Transverse colon (tissue), 4 donors: ENCODE measurements at regions not wholly inside any gene's neighbourhood (a gene's known extent, or its start where the extent isn't known, plus 50 kb on each side); places are given as distances from the start of the nearest gene placed in this dataset.

Source experiments
- DNase-seq: peaks from one replicate; pipeline ENCODE4 v3.0.0-alpha.2; 2019
- H3K27ac ChIP-seq, 4 donors: fragments of 200-600 bp; sonication (generic); 2 replicates each; pipeline ENCODE4 v1.5.1; 2016 to 2018; ENCODE audit warnings: inconsistent platforms in 4 of 4
- H3K27me3 ChIP-seq: fragments of 200-600 bp; sonication (generic); 2 replicates; pipeline ENCODE4 v1.5.1; 2017; ENCODE audit warnings: inconsistent platforms
- H3K36me3 ChIP-seq, 4 donors: fragments of 200-600 bp; sonication (generic); 2 replicates each; pipeline ENCODE4 v1.5.1; 2017 to 2019; ENCODE audit warnings: inconsistent platforms in 4 of 4
- H3K4me1 ChIP-seq, 4 donors: fragments of 200-600 bp; sonication (generic); 2 replicates each; pipeline ENCODE4 v1.5.1; 2017 to 2020; ENCODE audit warnings: inconsistent platforms in 4 of 4
- H3K4me3 ChIP-seq, 4 donors: fragments of 200-600 bp; sonication (generic); 1 replicate in 1 of 4; 2 replicates in 3 of 4; pipeline versions ENCODE4 v1.5.1 to v1.6.1; 2017 to 2019; ENCODE audit warnings: inconsistent platforms in 4 of 4
- H3K9me3 ChIP-seq, 2 donors: fragments of 200-600 bp; sonication (generic); 2 replicates each; pipeline ENCODE4 v1.5.1; 2017 to 2019; ENCODE audit warnings: inconsistent platforms in 2 of 2
- EP300 ChIP-seq: sonication (generic); formaldehyde crosslinking; IDR thresholded peaks from one replicate; pipeline ENCODE4 v1.6.1; 2017; ENCODE audit warnings: antibody characterized with exemption, low read depth
- POLR2A ChIP-seq: fragments of 450-650 bp; IDR thresholded peaks from one replicate; pipeline ENCODE4 v1.6.1; 2016; ENCODE audit warnings: antibody characterized with exemption, mild to moderate bottlenecking, moderate library complexity
- POLR2AphosphoS5 ChIP-seq, 3 donors: sonication (generic); formaldehyde crosslinking; IDR thresholded peaks; one replicate each; pipeline ENCODE4 v1.6.1; 2016; ENCODE audit warnings: antibody characterized with exemption in 3 of 3
- WGBS, 2 donors: methylation state at CpG; one replicate each; pipeline ENCODE4 v1.1.5; 2018; ENCODE audit warnings: low coverage in 1 of 2; 5-methylcytosine and 5-hydroxymethylcytosine counted together
- in situ Hi-C, 4 donors: fragments of 200-750 bp; cut with MboI; loops; one replicate each; pipeline versions ENCODE4 v1.15.0 to v1.15.1; 2017; ENCODE audit warnings: low sequenced_read_pairs in 3 of 4, low pct_ligation_motif_present in 1 of 4, low pct_unique_long_range_greater_than_20kb in 1 of 4
- intact Hi-C: fragments of 100-400 bp; cut with DNase I; formaldehyde crosslinking; loops from one replicate; pipeline ENCODE4 v1.15.1; 2023; ENCODE audit warnings: low total_unique reads
- TF ChIP-seq, protein P1 (sequence below), 5 experiments: fragments of 200-600 bp in 3 of 5; fragments of 450-650 bp in 2 of 5; sonication (generic) in 3 of 5; IDR thresholded peaks; 1 replicate in 2 of 5; 2 replicates in 3 of 5; pipeline ENCODE4 v1.5.1; 2016 to 2017; ENCODE audit warnings: antibody characterized with exemption in 5 of 5, inconsistent platforms in 3 of 5, mild to moderate bottlenecking in 2 of 5, moderate library complexity in 1 of 5

DNA sequence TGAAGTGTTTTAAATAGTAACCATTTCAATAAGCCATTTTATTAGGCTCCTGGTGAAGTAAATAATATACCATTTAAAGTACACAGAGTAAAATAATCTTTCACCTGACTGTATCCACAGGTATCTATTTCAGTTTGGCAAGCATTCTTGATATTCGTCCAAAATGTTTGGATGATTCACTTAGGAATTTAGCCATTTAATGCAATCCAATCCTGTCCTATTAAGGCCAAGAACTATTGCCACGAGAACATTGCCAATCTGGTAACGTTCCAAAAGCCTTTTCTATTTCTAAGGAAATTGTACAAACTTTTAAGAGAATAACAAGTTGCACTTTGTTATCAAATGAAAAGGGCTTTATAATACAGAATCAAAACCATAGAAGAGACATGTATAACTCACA lies 209.8 kb upstream of the THRB start:
- H3K27me3 ChIP-seq = no peaks in the 10 kb centered on the region
- no peak overlapping the region for H3K4me3 ChIP-seq
- WGBS, 2 donors = 44 to 62% methylated on average over 3 of the region's 3 CpGs
- H3K27ac ChIP-seq = no peak overlapping the region
- H3K36me3 ChIP-seq = no peaks in the 10 kb centered on the region
- H3K4me1 ChIP-seq = no peaks in the 10 kb centered on the region
- no peak for TF ChIP-seq POLR2AphosphoS5 (IDR thresholded peaks at IDR 0.05)
- no peak for TF ChIP-seq POLR2A
- no peak for TF ChIP-seq EP300
- TF ChIP-seq, protein P1, sequence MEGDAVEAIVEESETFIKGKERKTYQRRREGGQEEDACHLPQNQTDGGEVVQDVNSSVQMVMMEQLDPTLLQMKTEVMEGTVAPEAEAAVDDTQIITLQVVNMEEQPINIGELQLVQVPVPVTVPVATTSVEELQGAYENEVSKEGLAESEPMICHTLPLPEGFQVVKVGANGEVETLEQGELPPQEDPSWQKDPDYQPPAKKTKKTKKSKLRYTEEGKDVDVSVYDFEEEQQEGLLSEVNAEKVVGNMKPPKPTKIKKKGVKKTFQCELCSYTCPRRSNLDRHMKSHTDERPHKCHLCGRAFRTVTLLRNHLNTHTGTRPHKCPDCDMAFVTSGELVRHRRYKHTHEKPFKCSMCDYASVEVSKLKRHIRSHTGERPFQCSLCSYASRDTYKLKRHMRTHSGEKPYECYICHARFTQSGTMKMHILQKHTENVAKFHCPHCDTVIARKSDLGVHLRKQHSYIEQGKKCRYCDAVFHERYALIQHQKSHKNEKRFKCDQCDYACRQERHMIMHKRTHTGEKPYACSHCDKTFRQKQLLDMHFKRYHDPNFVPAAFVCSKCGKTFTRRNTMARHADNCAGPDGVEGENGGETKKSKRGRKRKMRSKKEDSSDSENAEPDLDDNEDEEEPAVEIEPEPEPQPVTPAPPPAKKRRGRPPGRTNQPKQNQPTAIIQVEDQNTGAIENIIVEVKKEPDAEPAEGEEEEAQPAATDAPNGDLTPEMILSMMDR (IDR thresholded peaks at IDR 0.05) = no peak
- DNase-seq = no peak
- in situ Hi-C loops (no loop called here), intact Hi-C loops (no loop called here)
- no peaks in the 10 kb centered on the region for H3K9me3 ChIP-seq

- no peaks in the 10 kb centered on the region for H3K4me1 ChIP-seq
- no peaks in the 10 kb centered on the region for H3K27me3 ChIP-seq
- in situ Hi-C loops (no loop called here), intact Hi-C loops (no loop called here)
- no peak overlapping the region for H3K4me3 ChIP-seq
- no peaks in the 10 kb centered on the region for H3K36me3 ChIP-seq
- TF ChIP-seq, protein P1 (IDR thresholded peaks at IDR 0.05) = no peak
- no peak for TF ChIP-seq POLR2A
- TF ChIP-seq EP300 = no peak
- H3K27ac ChIP-seq = no peak overlapping the region
- DNase-seq = no peak
- no peaks in the 10 kb centered on the region for H3K9me3 ChIP-seq
Observed at GRCh38 chr3:24707936-24708335, 213.3 kb upstream of the THRB start.

GRCh38 chr3:24709956-24710355 lies 215.3 kb upstream of the THRB start:
- H3K36me3 ChIP-seq = no peaks in the 10 kb centered on the region
- no peak for DNase-seq
- intact Hi-C loops (no loop called here), in situ Hi-C loops (no loop called here)
- WGBS, 2 donors = 56 to 72% methylated on average over 1 of the region's 1 CpG
- no peaks in the 10 kb centered on the region for H3K4me1 ChIP-seq
- H3K27me3 ChIP-seq = no peaks in the 10 kb centered on the region
- TF ChIP-seq, protein P1 (IDR thresholded peaks at IDR 0.05) = no peak
- no peak for TF ChIP-seq POLR2AphosphoS5 (IDR thresholded peaks at IDR 0.05)
- no peak for TF ChIP-seq POLR2A
- no peaks in the 10 kb centered on the region for H3K9me3 ChIP-seq
- no peak overlapping the region for H3K27ac ChIP-seq
- no peak overlapping the region for H3K4me3 ChIP-seq

DNA sequence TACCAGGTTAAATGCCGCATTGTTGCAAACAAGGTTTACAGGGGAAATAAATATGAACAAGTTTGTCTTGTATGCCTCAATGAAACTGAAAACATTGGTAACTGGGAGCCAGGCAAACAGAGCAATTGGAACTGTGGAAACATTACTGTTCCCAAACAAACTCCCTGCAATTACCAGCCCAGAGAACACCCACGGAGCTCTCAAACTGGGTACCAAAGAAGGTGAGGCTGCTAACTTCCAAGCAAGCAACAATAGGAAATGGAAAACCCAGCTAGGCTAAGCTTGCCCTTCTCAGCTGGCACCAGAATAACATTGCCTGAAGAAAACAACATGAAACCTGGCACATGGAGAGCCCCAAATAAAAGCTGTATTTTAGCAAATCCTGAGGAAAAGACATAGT lies 218.9 kb upstream of the THRB start:
- H3K9me3 ChIP-seq = no peaks in the 10 kb centered on the region
- intact Hi-C loops (no loop called here), in situ Hi-C loops (no loop called here)
- no peak for DNase-seq
- H3K4me1 ChIP-seq = no peaks in the 10 kb centered on the region
- no peak for TF ChIP-seq POLR2AphosphoS5 (IDR thresholded peaks at IDR 0.05)
- TF ChIP-seq EP300 = no peak
- TF ChIP-seq, protein P1 (IDR thresholded peaks at IDR 0.05) = no peak
- TF ChIP-seq POLR2A = no peak
- no peak overlapping the region for H3K27ac ChIP-seq
- no peaks in the 10 kb centered on the region for H3K36me3 ChIP-seq
- 67 to 72% methylated on average over 2 of the region's 2 CpGs for WGBS, 2 donors
- H3K27me3 ChIP-seq = no peaks in the 10 kb centered on the region
- H3K4me3 ChIP-seq = no peak overlapping the region
